ENCODE measurements at regions not wholly inside any gene's neighbourhood (a gene's known extent, or its start where the extent isn't known, plus 50 kb on each side); places are given as distances from the start of the nearest gene placed in this dataset.
A peak's percentile ranks its signal among the peaks of the same experiment; 100 is the strongest.

DNA sequence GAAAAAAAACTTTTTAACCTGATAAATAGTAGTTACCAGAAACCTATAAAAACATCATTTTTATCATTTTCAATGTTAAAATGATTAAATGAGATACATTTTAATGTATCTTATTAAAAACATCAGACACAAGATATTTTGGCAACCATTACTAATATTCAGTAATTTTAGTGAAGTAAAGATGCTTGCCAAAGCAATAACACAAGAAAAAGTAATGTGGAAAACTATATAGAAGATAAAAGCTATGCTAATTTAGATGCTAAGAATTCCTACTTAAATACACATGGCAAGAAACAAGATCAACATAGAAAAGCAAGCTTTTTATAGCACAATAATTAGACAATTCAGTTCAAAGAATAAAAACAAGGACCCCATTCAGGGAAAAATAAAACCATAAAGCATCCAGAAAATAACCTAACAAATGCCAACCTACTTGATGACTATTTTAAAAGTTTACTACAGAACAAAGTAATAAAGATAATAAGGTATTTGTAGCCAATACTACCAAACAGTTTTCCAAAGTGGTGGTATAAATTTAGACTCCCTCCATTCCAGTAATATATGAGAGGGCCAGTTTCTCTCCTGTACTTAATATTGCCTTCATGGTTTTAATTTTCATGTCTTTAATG, 489.5 kb downstream of the CDH2 start:
- no peak for DNase-seq

GRCh38 chr18:27685807-27686412, 491.0 kb downstream of the CDH2 start:
- DNase-seq: peak; percentile 74

DNA sequence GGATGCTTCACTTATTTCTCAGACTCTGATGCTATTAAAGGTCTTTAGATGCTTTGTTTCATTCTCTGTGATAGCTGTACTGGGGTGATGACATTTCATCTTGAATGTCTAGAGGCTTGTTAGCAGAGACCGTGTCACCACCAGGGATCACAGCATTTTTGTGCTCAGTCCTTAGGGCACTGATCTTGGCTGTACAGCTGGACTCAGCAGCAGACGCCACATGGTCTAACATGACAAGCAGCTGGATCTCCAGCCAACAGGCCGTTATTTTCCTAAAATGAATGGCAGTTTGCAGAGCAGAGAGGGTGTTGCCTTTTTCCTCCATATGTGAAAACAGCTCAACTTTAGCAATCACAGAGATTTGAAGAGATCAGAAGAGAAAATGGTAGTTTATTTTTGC, 491.8 kb downstream of the CDH2 start:
- DNase-seq: no peak

- no peak for DNase-seq
Measured at GRCh38 chr18:27674411-27674810, 489.3 kb upstream of the CHST9 start.

- no peak for DNase-seq
Measured at GRCh38 chr18:27673861-27674260, 488.8 kb upstream of the CHST9 start.

DNA sequence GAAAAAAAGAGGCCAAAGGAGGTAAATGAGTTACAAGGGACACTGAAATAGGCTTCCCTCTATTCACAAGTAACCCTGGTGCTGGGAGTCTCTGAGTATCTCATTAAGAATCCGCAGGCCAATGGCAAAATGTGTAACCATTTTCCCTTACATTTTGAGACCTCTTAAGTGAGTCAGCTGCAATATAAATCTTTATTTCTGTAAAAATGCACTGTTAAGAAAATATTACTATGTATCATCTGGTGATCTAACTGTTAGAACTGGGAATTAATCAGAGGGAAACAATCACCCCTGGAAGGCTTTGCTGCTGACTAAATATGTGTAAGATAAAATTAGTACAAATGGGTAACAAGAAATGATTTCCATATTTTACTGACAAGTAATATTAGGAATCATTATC, 483.1 kb upstream of the CHST9 start:
- DNase-seq: no peak

- DNase-seq: no peak
Measured at GRCh38 chr18:27667064-27667463, 482.0 kb upstream of the CHST9 start.

GRCh38 chr18:27666016-27666415, 480.9 kb upstream of the CHST9 start:
- DNase-seq: no peak

- DNase-seq: no peak
Measured at GRCh38 chr18:27665264-27665799, 480.2 kb upstream of the CHST9 start.

DNA sequence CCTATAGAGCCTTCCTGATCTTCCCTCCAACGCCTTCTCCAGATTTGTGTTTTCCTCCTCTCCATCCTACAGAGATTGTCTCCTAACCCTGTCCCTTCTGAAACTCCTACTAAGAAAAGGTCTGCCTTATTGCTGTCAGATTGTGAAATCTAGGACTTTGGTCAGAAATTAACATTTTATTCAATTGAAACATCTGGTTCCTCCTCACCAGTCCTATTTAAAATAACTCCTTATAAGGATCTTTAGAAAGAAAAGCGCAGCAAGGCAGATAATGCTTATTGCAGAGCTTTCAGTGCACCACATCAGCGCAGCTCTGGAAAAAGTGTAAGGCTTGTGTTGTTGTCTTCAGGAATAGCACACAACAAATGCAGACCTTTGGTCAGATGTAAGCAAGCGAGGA, 477.8 kb upstream of the CHST9 start:
- no peak for DNase-seq

- no peak for DNase-seq
Measured at GRCh38 chr18:27662537-27662936, 477.4 kb upstream of the CHST9 start.

DNA sequence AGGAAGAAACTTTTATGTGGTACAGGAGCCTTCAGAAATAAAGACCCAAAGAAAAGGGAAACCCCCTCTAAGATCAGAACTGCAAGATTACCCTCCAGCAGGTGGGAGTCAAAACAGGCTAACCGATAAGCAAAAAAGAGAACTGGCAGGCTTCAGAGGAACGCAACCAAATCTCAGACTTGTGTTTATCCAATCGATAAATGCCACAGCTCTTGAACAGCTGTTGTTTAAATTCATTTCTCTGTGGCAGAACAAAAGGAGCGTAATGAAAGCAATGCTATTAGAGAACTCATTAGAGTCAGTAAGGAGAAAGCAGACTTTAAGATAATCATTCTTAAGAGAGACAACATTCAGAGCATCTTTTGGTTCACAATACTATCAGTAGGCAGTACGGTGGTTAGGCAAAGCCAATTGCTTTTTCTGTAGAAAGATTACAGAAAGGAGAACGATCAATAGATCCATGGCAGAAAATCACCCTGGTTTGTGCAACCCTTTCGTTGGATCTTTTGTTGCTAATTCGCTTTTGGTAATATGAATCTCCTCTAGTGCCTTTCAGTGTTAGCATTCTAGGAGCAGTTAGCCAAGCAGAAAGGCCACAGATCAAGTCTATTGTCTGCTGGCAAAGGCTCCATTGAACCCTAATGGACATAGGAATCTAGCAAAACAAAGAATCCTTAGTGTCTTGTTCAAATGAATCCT, 476.4 kb upstream of the CHST9 start:
- no peak for DNase-seq

GRCh38 chr18:27656905-27657304, 471.8 kb upstream of the CHST9 start:
- DNase-seq: no peak

GRCh38 chr18:27656167-27656778, 471.2 kb upstream of the CHST9 start:
- DNase-seq: no peak

DNA sequence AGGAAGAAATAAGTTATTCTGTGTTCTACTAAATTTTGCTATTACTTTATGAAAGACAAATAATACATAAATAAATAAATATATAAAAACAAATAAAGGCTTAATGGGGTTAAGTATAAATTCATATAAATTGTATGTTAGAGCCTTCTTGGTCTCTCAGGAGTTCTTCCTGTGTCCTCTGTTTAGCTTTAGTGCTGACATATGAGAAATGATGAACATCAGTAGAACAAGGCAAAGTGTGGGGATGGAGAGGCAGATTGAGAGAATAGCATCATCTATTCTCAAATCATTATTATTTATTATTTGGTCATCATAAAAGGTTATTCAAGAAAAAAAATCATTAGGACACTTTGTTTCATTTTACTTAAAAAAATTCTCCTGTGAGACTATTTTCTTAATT, 468.1 kb upstream of the CHST9 start:
- DNase-seq: no peak

DNA sequence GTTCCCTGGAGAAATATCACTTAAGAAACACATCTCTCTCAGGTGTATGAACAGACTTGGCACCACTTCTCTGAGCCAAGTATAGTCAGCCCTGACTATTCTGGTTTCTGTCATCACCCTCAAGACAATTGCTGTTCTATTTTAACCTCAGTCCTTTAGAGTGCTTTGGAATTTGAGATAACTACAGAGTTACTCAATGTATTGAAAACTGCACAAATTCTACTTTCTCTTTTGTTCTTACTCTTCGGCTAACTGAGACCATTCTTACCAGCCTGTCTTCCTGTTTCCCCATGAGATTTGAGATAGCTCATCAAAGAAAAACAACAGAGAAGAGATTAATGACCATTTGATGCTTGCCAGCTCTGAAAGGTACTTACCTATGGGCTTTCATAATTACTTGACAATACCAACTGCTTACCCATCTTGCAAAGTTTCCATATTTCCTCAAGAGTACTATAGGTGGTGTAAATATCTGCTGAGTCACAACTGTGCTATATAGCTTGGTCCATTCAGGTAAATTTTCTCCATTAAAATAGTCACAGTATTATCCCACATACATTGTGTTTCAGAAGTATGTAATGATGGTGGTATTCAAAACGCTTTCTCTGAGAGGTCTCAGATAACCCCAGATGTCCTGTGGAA, 467.5 kb upstream of the CHST9 start:
- DNase-seq: no peak

GRCh38 chr18:27649621-27650020, 464.5 kb upstream of the CHST9 start:
- DNase-seq: no peak

DNA sequence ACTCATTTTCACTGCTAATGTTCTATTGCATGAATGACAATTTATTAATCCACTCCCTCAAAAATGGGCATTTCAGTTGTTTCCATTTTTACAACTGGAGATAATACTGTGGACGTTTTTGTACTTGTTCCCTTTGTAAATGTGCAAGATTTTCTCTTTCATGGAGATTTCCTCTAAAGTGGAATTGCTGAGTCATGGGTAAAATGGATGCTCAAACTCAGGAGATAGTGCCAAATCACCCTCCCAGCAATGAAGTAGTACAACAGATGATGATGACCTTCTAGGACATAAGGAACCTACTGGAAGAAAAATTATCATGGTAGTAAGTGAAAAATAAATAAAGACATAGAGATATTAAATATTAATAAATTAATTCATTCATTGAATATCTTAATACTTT, 460.8 kb upstream of the CHST9 start:
- DNase-seq: no peak

- DNase-seq: peak; percentile 82
Measured at GRCh38 chr18:27636576-27637085, 451.5 kb upstream of the CHST9 start.

- no peak for DNase-seq
Measured at GRCh38 chr18:27632706-27633105, 447.6 kb upstream of the CHST9 start.

- peak; percentile 42 for DNase-seq
Measured at GRCh38 chr18:27627927-27628326, 442.8 kb upstream of the CHST9 start.

DNA sequence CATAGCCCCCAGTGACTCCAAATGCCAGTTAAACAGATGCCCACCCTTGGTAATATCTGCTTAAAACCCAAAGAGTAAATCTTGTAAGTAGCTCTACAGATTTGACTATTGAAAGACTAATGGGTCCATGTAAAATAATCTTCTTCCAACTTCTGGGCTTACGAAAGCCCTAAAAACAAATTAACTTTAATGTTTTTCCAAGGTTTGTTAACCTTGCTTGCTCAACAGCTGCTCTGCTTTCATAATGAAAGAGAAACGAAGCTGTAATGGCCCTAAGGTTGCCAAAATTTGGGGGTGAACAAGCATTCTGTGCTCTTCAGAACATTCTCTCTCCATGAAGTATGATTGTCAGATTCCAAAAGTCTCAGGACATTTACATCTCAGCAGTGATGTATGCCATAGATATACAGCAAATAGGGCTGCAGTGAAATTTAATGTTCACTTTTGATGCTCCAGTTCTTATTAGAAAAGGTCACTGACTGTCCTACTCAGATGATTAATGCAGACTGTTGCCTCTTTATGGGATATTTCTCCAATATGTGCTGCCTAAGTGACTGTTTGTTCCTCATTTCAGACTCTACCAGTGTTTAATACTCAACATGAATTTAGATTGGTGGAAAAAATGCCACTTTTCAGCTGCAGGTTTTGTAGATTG, 436.3 kb upstream of the CHST9 start:
- DNase-seq: no peak

DNA sequence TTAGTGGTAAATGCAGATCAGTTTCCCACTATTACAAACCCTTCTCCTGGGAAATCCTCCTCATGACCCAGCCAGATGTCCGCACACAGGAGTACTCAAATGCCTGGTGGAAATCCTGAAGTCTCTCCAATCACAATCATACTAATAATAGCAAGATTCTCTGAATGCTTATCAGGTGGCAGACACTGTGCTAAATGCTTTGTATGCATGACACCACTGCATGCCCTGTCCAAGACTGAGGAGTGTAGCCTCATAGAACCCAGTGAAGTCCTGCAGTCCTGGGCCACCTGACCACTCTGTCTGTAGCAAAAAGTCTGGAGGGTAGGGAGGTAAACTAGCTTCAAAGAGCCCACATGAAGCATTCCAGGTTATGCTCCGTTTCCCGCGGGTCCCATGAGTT, 434.8 kb upstream of the CHST9 start:
- DNase-seq: no peak

Data from NCI-H69 (cell line).